ENCODE measurements at regions not wholly inside any gene's neighbourhood (a gene's known extent, or its start where the extent isn't known, plus 50 kb on each side); places are given as distances from the start of the nearest gene placed in this dataset.

DNA sequence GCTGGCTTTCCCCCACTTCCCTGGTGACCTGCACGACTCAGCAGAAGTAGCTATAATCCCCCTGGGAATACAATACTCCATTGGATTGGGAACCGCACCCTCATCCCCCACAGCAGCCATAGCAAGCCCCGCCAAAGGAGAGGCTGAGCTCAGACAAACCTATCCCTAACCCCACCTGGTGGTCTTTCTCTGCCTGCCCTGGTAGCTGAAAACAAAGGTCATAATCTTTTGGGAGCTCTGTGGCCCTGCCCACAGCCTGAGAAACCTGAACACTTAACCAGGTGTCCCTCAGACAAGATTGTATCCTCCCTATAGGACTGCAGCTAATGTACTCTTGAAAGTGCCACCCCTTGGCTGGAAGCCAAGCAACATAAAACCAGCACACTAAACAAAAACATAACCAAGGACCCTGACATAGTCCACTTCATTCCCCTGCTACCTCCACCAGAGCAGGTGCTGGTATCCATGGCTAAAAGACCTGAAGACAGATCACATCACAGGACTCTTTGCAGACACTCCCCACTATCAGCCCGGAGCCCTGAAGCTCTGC lies 71.6 kb upstream of the RUNX1 start:
- 58% methylated on average over 4 of the region's 4 CpGs for WGBS (ENCODE audit: missing lambda C conversion rate)
- ChIA-PET CTCF (interaction anchor here (1.4 kb wide), 1 partner anchor 16 kb away, joined by 3 read pairs; no protein-coding TSS in a partner anchor), POLR2A (no interaction called here)
- Histone ChIP-seq H3K9me3 (no peaks in the 10 kb centered on the region), H3K27ac (no peak overlapping the region), H3K4me3 (no peak overlapping the region), H3K4me1 (no peaks in the 10 kb centered on the region), H3K4me2 (no peak overlapping the region)
- DNase-seq (ENCODE audit: low read depth in 1 of 2, low spot score in 1 of 2), result no peak
- no peak for FAIRE-seq
- TF ChIP-seq EHMT2 (IDR thresholded peaks at IDR 0.05; ENCODE audit: low read depth) (no peak), SMC3 (IDR thresholded peaks at IDR 0.05) (no peak), RCOR1 (IDR thresholded peaks at IDR 0.05; ENCODE audit: low read depth, low read length) (no peak), FOSL2 (IDR thresholded peaks at IDR 0.05) (no peak), FOSL2 (CRISPR knock-in tag; IDR thresholded peaks at IDR 0.05) (no peak), HMGXB4 (CRISPR knock-in tag; IDR thresholded peaks at IDR 0.05; ENCODE audit: borderline replicate concordance) (no peak), NR3C1 (IDR thresholded peaks at IDR 0.05) (no peak), TFCP2L1 (CRISPR knock-in tag; IDR thresholded peaks at IDR 0.05) (no peak), CBX2 (IDR thresholded peaks at IDR 0.05; ENCODE audit: borderline replicate concordance, low read depth) (no peak)
- TF ChIP-seq, protein P1, sequence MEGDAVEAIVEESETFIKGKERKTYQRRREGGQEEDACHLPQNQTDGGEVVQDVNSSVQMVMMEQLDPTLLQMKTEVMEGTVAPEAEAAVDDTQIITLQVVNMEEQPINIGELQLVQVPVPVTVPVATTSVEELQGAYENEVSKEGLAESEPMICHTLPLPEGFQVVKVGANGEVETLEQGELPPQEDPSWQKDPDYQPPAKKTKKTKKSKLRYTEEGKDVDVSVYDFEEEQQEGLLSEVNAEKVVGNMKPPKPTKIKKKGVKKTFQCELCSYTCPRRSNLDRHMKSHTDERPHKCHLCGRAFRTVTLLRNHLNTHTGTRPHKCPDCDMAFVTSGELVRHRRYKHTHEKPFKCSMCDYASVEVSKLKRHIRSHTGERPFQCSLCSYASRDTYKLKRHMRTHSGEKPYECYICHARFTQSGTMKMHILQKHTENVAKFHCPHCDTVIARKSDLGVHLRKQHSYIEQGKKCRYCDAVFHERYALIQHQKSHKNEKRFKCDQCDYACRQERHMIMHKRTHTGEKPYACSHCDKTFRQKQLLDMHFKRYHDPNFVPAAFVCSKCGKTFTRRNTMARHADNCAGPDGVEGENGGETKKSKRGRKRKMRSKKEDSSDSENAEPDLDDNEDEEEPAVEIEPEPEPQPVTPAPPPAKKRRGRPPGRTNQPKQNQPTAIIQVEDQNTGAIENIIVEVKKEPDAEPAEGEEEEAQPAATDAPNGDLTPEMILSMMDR (IDR thresholded peaks at IDR 0.05), result no peak
- ATAC-seq, result no peak

DNA sequence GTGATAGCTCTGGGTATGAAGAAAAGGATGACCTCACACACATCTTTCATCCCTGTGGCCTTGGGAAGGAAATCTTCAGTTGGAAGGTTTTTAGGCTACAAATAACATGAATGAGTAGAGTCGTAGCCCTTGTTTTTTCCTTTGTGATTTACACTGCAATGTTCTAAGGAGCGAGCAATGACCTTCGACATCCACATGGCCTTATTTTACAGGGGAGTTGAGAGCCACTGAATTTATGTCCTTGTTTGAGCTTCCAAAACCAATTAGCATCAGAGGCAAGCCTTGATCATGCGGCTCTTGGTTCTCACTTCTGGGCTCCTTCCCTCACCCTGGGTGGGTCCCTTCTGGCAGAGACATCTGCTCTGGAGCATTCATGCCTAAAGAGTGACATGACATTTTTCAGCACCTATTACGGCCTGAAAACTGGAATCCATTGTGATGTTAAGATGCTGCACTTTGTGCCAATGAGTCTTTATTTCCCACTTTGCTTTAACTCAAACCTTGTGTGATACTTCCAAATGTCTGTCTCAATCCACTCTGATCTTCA lies 70.5 kb upstream of the RUNX1 start:
- ATAC-seq, result no peak
- POLR2A ChIA-PET, result no interaction called here
- TF ChIP-seq, protein P2, sequence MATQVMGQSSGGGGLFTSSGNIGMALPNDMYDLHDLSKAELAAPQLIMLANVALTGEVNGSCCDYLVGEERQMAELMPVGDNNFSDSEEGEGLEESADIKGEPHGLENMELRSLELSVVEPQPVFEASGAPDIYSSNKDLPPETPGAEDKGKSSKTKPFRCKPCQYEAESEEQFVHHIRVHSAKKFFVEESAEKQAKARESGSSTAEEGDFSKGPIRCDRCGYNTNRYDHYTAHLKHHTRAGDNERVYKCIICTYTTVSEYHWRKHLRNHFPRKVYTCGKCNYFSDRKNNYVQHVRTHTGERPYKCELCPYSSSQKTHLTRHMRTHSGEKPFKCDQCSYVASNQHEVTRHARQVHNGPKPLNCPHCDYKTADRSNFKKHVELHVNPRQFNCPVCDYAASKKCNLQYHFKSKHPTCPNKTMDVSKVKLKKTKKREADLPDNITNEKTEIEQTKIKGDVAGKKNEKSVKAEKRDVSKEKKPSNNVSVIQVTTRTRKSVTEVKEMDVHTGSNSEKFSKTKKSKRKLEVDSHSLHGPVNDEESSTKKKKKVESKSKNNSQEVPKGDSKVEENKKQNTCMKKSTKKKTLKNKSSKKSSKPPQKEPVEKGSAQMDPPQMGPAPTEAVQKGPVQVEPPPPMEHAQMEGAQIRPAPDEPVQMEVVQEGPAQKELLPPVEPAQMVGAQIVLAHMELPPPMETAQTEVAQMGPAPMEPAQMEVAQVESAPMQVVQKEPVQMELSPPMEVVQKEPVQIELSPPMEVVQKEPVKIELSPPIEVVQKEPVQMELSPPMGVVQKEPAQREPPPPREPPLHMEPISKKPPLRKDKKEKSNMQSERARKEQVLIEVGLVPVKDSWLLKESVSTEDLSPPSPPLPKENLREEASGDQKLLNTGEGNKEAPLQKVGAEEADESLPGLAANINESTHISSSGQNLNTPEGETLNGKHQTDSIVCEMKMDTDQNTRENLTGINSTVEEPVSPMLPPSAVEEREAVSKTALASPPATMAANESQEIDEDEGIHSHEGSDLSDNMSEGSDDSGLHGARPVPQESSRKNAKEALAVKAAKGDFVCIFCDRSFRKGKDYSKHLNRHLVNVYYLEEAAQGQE (IDR thresholded peaks at IDR 0.05), result no peak
- WGBS (ENCODE audit: missing lambda C conversion rate), result 72% methylated on average over 5 of the region's 5 CpGs
- no peaks in the 10 kb centered on the region for H3K9me3 ChIP-seq
- no peaks in the 10 kb centered on the region for H3K4me1 ChIP-seq
- no peak overlapping the region for H3K4me3 ChIP-seq
- no peak overlapping the region for H3K4me2 ChIP-seq
- H3K27ac ChIP-seq, result no peak overlapping the region
- no peak for FAIRE-seq
- CTCF ChIA-PET, result interaction anchor here (0.6 to 1.4 kb wide), 2 partner anchors 17 to 963 kb away, joined by 3 to 6 read pairs; no protein-coding TSS in a partner anchor
- DNase-seq (ENCODE audit: low read depth in 1 of 2, low spot score in 1 of 2), result no peak

GRCh38 chr21:35116777-35117176 lies 67.7 kb upstream of the RUNX1 start:
- FAIRE-seq, result no peak
- WGBS (ENCODE audit: missing lambda C conversion rate), result 69% methylated on average over 2 of the region's 2 CpGs
- no peak for TF ChIP-seq KDM1A (IDR thresholded peaks at IDR 0.05; ENCODE audit: low read depth)
- no peak for TF ChIP-seq KDM5A (IDR thresholded peaks at IDR 0.05)
- no peak for TF ChIP-seq ATOH8 (CRISPR knock-in tag; IDR thresholded peaks at IDR 0.05; ENCODE audit: low read depth)
- no peak for TF ChIP-seq JUNB (IDR thresholded peaks at IDR 0.05)
- TF ChIP-seq USF2 (IDR thresholded peaks at IDR 0.05), result no peak
- TF ChIP-seq MAX (IDR thresholded peaks at IDR 0.05), result no peak
- TF ChIP-seq JUN (IDR thresholded peaks at IDR 0.05), result no peak
- no peak for TF ChIP-seq MYC (IDR thresholded peaks at IDR 0.05; ENCODE audit: borderline replicate concordance, low read length)
- no peak for TF ChIP-seq POLR2AphosphoS2 (conservative IDR thresholded peaks at IDR 0.05; ENCODE audit: low read length)
- TF ChIP-seq ZNF302 (CRISPR knock-in tag; IDR thresholded peaks at IDR 0.05), result no peak

More at GRCh38 chr21:35116777-35117176, 67.7 kb upstream of the RUNX1 start:
- H3K9me3 ChIP-seq, result no peaks in the 10 kb centered on the region
- H3K4me2 ChIP-seq, result no peak overlapping the region
- ATAC-seq, result no peak
- CTCF ChIA-PET, result interaction anchor here (1.3 kb wide), 1 partner anchor 371 kb away, joined by 3 read pairs; no protein-coding TSS in a partner anchor
- DNase-seq (ENCODE audit: low read depth in 1 of 2, low spot score in 1 of 2), result no peak
- no peaks in the 10 kb centered on the region for H3K4me1 ChIP-seq
- H3K4me3 ChIP-seq, result no peak overlapping the region
- POLR2A ChIA-PET, result no interaction called here
- no peak overlapping the region for H3K27ac ChIP-seq

Data from A549 (cell line).